Upper lobe of right lung (tissue), 1 donor: ENCODE measurements at regions not wholly inside any gene's neighbourhood (a gene's known extent, or its start where the extent isn't known, plus 50 kb on each side); places are given as distances from the start of the nearest gene placed in this dataset.

Experiments
- ATAC-seq: fragments of 200-7000 bp; cut with Tn5 transposase; one replicate; pipeline ENCODE4 v1.9.1; 2020; ENCODE audit warnings: mild to moderate bottlenecking, moderate library complexity
- DNase-seq: peaks from one replicate; pipeline ENCODE4 v3.0.0-alpha.2; 2020
- H3K27ac ChIP-seq: fragments of 200-600 bp; one replicate; pipeline ENCODE4 v1.8.0; 2022
- H3K27me3 ChIP-seq: fragments of 200-600 bp; one replicate; pipeline ENCODE4 v1.8.0; 2022; ENCODE audit warnings: mild to moderate bottlenecking
- H3K36me3 ChIP-seq: fragments of 200-600 bp; one replicate; pipeline ENCODE4 v1.8.0; 2022
- H3K4me1 ChIP-seq: fragments of 200-600 bp; one replicate; pipeline ENCODE4 v1.8.0; 2022
- H3K4me3 ChIP-seq: fragments of 200-600 bp; one replicate; pipeline ENCODE4 v1.8.0; 2022; ENCODE audit warnings: mild to moderate bottlenecking
- H3K9me3 ChIP-seq: fragments of 200-600 bp; one replicate; pipeline ENCODE4 v1.8.0; 2022
- intact Hi-C: fragments of 100-400 bp; cut with DNase I; formaldehyde crosslinking; loops from one replicate; pipeline ENCODE4 v1.11.0; 2022
- TF ChIP-seq, protein P1 (sequence below): fragments of 200-600 bp; IDR thresholded peaks from one replicate; pipeline ENCODE4 v1.8.0; 2022; ENCODE audit warnings: antibody characterized with exemption
- donor health status: DM: no; HTN: yes; CAD: no; lungs with severe emphysema.

- H3K9me3 ChIP-seq = no peaks in the 10 kb centered on the region
- intact Hi-C loops = no loop called here
- no peak overlapping the region for H3K27ac ChIP-seq
- H3K4me1 ChIP-seq = peaks cover 9% of the 10 kb centered on the region
- DNase-seq = no peak
- TF ChIP-seq, protein P1, sequence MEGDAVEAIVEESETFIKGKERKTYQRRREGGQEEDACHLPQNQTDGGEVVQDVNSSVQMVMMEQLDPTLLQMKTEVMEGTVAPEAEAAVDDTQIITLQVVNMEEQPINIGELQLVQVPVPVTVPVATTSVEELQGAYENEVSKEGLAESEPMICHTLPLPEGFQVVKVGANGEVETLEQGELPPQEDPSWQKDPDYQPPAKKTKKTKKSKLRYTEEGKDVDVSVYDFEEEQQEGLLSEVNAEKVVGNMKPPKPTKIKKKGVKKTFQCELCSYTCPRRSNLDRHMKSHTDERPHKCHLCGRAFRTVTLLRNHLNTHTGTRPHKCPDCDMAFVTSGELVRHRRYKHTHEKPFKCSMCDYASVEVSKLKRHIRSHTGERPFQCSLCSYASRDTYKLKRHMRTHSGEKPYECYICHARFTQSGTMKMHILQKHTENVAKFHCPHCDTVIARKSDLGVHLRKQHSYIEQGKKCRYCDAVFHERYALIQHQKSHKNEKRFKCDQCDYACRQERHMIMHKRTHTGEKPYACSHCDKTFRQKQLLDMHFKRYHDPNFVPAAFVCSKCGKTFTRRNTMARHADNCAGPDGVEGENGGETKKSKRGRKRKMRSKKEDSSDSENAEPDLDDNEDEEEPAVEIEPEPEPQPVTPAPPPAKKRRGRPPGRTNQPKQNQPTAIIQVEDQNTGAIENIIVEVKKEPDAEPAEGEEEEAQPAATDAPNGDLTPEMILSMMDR = no peak
- no peak overlapping the region for H3K4me3 ChIP-seq
- H3K36me3 ChIP-seq = no peaks in the 10 kb centered on the region
- H3K27me3 ChIP-seq = no peaks in the 10 kb centered on the region
- no peak for ATAC-seq
Observed at GRCh38 chr20:17881741-17882064, 86.9 kb downstream of the SNX5 start.

DNA sequence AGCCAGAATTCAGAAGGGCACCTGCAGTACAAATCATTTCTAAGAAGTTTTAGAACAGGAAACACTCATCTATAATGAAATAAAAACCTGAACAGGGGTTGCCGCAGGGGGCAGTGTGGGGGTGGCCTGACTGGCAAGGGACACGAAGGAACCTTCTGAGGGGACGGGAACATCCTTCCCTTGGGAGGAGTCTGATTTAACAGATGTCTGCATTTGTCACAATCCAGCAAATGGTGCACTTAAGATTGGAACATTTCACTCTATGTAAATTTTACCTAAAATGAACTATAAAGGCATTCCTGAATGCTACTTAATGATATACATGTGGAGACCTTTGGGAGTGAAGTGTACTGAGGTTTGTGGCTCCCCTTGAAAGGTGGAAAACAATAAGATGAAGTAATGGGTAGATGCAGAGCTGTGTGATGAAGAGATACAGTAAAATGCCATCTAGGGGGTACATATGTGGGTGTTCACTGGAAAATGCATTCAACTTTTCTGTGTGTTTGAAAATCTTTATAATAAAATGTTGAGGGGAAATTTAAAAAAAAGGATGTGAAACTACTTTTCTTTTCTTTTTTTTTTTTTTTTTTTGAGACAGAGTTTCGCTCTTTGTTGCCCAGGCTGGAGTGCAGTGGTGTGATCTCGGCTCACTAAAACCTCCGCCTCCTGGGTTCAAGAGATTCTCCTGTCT lies 89.5 kb downstream of the SNX5 start:
- Histone ChIP-seq H3K4me1 (peaks cover 23% of the 10 kb centered on the region), H3K9me3 (no peaks in the 10 kb centered on the region), H3K27ac (no peak overlapping the region), H3K36me3 (no peaks in the 10 kb centered on the region), H3K27me3 (no peaks in the 10 kb centered on the region), H3K4me3 (no peak overlapping the region)
- TF ChIP-seq, protein P1 = peak; percentile 14
- intact Hi-C loops = no loop called here
- ATAC-seq = no peak
- DNase-seq = no peak

GRCh38 chr20:17878069-17878911 lies 90.3 kb downstream of the SNX5 start:
- no peak overlapping the region for H3K27ac ChIP-seq
- H3K4me3 ChIP-seq = no peak overlapping the region
- H3K4me1 ChIP-seq = peaks cover 28% of the 10 kb centered on the region
- no peaks in the 10 kb centered on the region for H3K9me3 ChIP-seq
- H3K27me3 ChIP-seq = no peaks in the 10 kb centered on the region
- no peaks in the 10 kb centered on the region for H3K36me3 ChIP-seq
- intact Hi-C loops = no loop called here
- ATAC-seq (no peak), DNase-seq (no peak)
- TF ChIP-seq, protein P1 = no peak

DNA sequence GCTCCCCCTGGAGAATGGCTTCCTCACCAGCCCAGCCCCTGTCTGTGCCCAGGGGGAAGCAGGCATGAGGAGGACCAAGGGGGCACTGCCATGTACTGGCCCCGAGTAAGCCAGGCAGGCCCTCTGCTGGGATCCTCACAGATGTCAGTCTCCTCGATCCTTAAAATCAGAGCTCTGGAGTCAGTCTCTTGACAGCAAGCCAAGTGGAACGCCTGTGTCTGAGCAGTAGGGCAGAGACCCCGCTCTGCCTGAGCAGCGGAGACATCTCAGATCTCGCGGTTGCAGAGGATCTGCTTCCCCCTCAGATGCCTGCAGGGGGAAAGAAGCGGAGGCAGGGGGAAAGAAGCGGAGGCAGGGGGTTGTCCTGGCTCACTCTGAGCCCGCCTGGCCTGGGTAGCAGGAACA lies 92.6 kb downstream of the SNX5 start:
- TF ChIP-seq, protein P1 = no peak
- Histone ChIP-seq H3K36me3 (no peaks in the 10 kb centered on the region), H3K4me1 (peaks cover 28% of the 10 kb centered on the region), H3K9me3 (no peaks in the 10 kb centered on the region), H3K4me3 (no peak overlapping the region), H3K27me3 (no peaks in the 10 kb centered on the region), H3K27ac (no peak overlapping the region)
- DNase-seq = no peak
- intact Hi-C loops = no loop called here
- no peak for ATAC-seq

- intact Hi-C loops = no loop called here
- DNase-seq = peak; percentile 89
- TF ChIP-seq, protein P1 = no peak
Observed at GRCh38 chr20:17875106-17875980, 93.3 kb downstream of the SNX5 start.

More at GRCh38 chr20:17875106-17875980, 93.3 kb downstream of the SNX5 start:
- Histone ChIP-seq H3K27me3 (no peaks in the 10 kb centered on the region), H3K36me3 (no peaks in the 10 kb centered on the region), H3K9me3 (no peaks in the 10 kb centered on the region), H3K27ac (peak overlapping the region; percentile 58), H3K4me1 (peaks cover 28% of the 10 kb centered on the region), H3K4me3 (no peak overlapping the region)
- peak; percentile 83 for ATAC-seq
